ENCODE measurements at regions not wholly inside any gene's neighbourhood (a gene's known extent, or its start where the extent isn't known, plus 50 kb on each side); places are given as distances from the start of the nearest gene placed in this dataset.

DNA sequence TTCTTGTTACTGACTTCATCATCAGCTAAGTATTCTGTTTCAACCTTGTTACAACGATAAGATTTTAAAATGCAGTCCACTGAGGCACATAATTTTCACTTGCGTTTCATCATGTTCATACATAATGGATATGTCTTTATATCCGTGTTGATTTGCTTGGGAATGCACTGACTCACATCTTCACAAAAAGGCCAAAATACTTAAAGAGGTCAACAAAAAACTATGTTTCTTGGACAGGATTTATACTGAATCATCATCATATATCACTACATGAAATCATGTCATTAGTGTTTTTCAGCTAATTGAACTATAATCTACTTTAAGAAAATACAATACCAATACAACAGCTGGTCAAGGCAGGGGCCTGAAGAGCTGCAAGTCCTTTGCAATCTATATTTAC lies 324.5 kb upstream of the KLF6 start:
- H3K27me3 ChIP-seq (replicated peaks in 1 of 4; ENCODE audit: control extremely low read depth in 1 of 4, control insufficient read depth in 3 of 4, insufficient read depth in 4 of 4, low read length in 3 of 4) = no peaks in the 10 kb centered on the region
- H2AFZ ChIP-seq (ENCODE audit: insufficient read depth, low read depth, low read length, poor library complexity, severe bottlenecking) = no peak overlapping the region
- no peak for ATAC-seq (ENCODE audit: low read depth)
- H3K4me1 Mint-ChIP-seq = peaks cover 23% of the 10 kb centered on the region
- H3K27ac Mint-ChIP-seq = no peak overlapping the region
- H4K20me1 ChIP-seq (ENCODE audit: control insufficient read depth, insufficient read depth, low read length, poor library complexity, severe bottlenecking) = no peaks in the 10 kb centered on the region
- no peaks in the 10 kb centered on the region for H3K27me3 Mint-ChIP-seq
- peaks cover 5 to 6% of the 10 kb centered on the region in 2 donors for H3K4me1 ChIP-seq (ENCODE audit: control insufficient read depth in 2 of 2, insufficient read depth in 2 of 2, low read length in 2 of 2)
- no CpG with 5 or more reads among the region's 3 CpGs for WGBS (ENCODE audit: insufficient coverage)
- no peak for TF ChIP-seq EZH2 (IDR thresholded peaks at IDR 0.05; ENCODE audit: borderline replicate concordance, insufficient read depth, low read depth, low read length, poor library complexity, severe bottlenecking)
- TF ChIP-seq, protein P1, sequence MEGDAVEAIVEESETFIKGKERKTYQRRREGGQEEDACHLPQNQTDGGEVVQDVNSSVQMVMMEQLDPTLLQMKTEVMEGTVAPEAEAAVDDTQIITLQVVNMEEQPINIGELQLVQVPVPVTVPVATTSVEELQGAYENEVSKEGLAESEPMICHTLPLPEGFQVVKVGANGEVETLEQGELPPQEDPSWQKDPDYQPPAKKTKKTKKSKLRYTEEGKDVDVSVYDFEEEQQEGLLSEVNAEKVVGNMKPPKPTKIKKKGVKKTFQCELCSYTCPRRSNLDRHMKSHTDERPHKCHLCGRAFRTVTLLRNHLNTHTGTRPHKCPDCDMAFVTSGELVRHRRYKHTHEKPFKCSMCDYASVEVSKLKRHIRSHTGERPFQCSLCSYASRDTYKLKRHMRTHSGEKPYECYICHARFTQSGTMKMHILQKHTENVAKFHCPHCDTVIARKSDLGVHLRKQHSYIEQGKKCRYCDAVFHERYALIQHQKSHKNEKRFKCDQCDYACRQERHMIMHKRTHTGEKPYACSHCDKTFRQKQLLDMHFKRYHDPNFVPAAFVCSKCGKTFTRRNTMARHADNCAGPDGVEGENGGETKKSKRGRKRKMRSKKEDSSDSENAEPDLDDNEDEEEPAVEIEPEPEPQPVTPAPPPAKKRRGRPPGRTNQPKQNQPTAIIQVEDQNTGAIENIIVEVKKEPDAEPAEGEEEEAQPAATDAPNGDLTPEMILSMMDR (IDR thresholded peaks at IDR 0.05) = no peak
- POLR2A ChIA-PET = no interaction called here
- H3K79me2 ChIP-seq (ENCODE audit: control insufficient read depth, insufficient read depth, low read length) = no peaks in the 10 kb centered on the region
- H3K27ac ChIP-seq (ENCODE audit: low read length in 2 of 2) = no peak overlapping the region
- H3K36me3 ChIP-seq (replicated peaks in 1 of 2; ENCODE audit: control extremely low read depth in 1 of 2, control insufficient read depth in 1 of 2, extremely low read depth in 1 of 2, insufficient read depth in 2 of 2, low read length in 1 of 2) = no peaks in the 10 kb centered on the region
- DNase-seq = no peak
- H3K9me3 Mint-ChIP-seq (ENCODE audit: insufficient read depth) = no peaks in the 10 kb centered on the region
- CTCF ChIA-PET = interaction anchor here (1.0 kb wide), 1 partner anchor 52 kb away, joined by 3 read pairs; no protein-coding TSS in a partner anchor
- no peak overlapping the region for H3K4me3 ChIP-seq (ENCODE audit: control extremely low read depth in 1 of 5, extremely low read depth in 1 of 5, insufficient read depth in 1 of 5, low read depth in 2 of 5, low read length in 4 of 5)
- no peak overlapping the region for H3K4me2 ChIP-seq (replicated peaks; ENCODE audit: low read depth, low read length, poor library complexity, severe bottlenecking)
- H3K9ac ChIP-seq (ENCODE audit: low read length) = no peak overlapping the region
- intact Hi-C loops (cut with micrococcal nuclease) = no loop called here
- H3K4me3 Mint-ChIP-seq = no peak overlapping the region
- no peaks in the 10 kb centered on the region for H3K9me3 ChIP-seq (ENCODE audit: control extremely low read depth in 1 of 3, control insufficient read depth in 2 of 3, insufficient read depth in 1 of 3, low read length in 2 of 3)

DNA sequence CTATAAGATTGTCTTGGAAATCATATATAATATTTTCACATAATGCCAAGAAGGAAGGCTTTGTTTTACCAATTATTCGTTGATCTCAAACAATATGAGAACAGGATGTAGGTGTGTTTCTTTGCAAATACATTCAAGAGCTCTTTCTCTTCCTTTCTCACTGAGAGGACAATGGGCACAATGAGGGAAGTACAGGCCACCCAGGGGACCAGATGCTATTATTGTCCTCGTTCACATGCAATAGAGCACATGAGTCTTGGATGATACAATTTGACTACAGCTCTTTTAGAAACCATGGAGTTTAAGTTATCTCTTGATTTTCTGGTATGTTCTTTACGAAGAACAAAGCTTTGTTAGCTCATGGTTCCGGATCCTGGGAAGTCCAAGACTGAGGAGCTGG lies 323.7 kb upstream of the KLF6 start:
- Histone ChIP-seq H2AFZ (ENCODE audit: insufficient read depth, low read depth, low read length, poor library complexity, severe bottlenecking) (no peak overlapping the region), H3K79me2 (ENCODE audit: control insufficient read depth, insufficient read depth, low read length) (no peaks in the 10 kb centered on the region), H3K4me2 (replicated peaks; ENCODE audit: low read depth, low read length, poor library complexity, severe bottlenecking) (no peak overlapping the region), H3K9me3 (ENCODE audit: control extremely low read depth in 1 of 3, control insufficient read depth in 2 of 3, insufficient read depth in 1 of 3, low read length in 2 of 3) (no peaks in the 10 kb centered on the region), H3K9ac (ENCODE audit: low read length) (no peak overlapping the region), H3K36me3 (replicated peaks in 1 of 2; ENCODE audit: control extremely low read depth in 1 of 2, control insufficient read depth in 1 of 2, extremely low read depth in 1 of 2, insufficient read depth in 2 of 2, low read length in 1 of 2) (no peaks in the 10 kb centered on the region), H3K27ac (ENCODE audit: low read length in 2 of 2) (no peak overlapping the region), H4K20me1 (ENCODE audit: control insufficient read depth, insufficient read depth, low read length, poor library complexity, severe bottlenecking) (no peaks in the 10 kb centered on the region), H3K4me1 (ENCODE audit: control insufficient read depth in 2 of 2, insufficient read depth in 2 of 2, low read length in 2 of 2) (peaks cover 5 to 6% of the 10 kb centered on the region in 2 donors), H3K4me3 (ENCODE audit: control extremely low read depth in 1 of 5, extremely low read depth in 1 of 5, insufficient read depth in 1 of 5, low read depth in 2 of 5, low read length in 4 of 5) (no peak overlapping the region), H3K27me3 (replicated peaks in 1 of 4; ENCODE audit: control extremely low read depth in 1 of 4, control insufficient read depth in 3 of 4, insufficient read depth in 4 of 4, low read length in 3 of 4) (no peaks in the 10 kb centered on the region)
- Mint-ChIP-seq H3K27me3 (no peaks in the 10 kb centered on the region), H3K4me3 (no peak overlapping the region), H3K27ac (no peak overlapping the region), H3K4me1 (peaks cover 23% of the 10 kb centered on the region), H3K9me3 (ENCODE audit: insufficient read depth) (no peaks in the 10 kb centered on the region)
- WGBS (ENCODE audit: insufficient coverage) = 67% methylated on average over 3 of the region's 4 CpGs
- CTCF ChIA-PET = no interaction called here
- TF ChIP-seq, protein P1 (IDR thresholded peaks at IDR 0.05) = no peak
- TF ChIP-seq EZH2 (IDR thresholded peaks at IDR 0.05; ENCODE audit: borderline replicate concordance, insufficient read depth, low read depth, low read length, poor library complexity, severe bottlenecking) = no peak
- DNase-seq (no peak), ATAC-seq (ENCODE audit: low read depth) (no peak)
- POLR2A ChIA-PET = no interaction called here
- intact Hi-C loops (cut with micrococcal nuclease) = no loop called here

Measured in B cell (primary cell).